ENCODE measurements at regions not wholly inside any gene's neighbourhood (a gene's known extent, or its start where the extent isn't known, plus 50 kb on each side); places are given as distances from the start of the nearest gene placed in this dataset.

DNA sequence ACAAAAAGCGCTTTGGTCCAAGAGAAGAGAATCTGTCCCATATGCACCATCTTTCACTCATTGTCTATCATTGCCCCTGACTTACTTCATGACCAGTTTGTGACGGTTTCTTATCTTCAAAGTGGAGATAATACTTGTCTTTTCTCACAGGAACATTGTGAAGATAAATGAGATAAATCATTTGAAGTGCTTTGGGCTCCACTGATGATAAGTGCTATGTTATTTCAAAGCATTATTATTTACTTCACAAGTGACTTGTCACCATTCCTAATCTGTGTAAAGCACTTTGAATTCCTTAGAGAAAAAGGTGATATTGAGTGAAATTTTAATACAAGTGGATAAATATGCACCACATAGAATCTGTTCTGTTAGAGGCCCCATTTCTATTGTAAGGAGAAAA, 731.6 kb upstream of the PTBP2 start:
- DNase-seq (ENCODE audit: low spot score) = no peak

DNA sequence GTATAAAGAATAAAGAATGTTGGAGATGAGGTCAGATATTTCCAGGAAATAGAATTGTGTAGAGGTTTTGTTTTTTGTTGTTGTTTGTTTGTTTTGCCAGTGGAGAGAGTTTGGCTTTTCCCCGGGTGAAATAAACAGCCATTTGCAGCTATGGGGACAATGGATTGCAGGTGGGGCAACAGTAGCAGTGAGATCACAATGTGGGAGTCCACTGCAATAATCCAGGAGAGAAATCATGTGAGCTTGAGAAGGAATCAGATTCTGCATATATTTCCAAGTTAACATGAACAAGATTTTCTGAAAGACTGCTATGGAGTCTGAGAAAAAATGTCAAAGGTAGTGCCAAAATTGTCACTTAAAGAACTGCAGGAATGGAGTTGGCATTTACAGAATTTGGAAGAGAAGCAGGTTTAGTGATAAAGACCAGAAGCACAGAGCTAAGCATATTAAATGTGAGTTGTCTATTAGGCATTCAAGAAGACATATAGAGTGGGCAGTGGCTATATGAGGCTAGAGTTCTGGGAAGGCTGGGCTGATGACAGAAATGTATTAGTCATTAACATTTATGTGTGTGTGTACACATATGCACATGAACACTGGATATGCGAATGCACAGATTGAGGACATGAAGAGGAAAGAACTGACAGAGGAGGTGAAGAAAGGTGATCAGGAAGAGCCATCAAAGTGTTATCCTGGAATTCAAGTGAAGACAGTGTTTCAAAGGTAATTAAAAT, 729.6 kb upstream of the PTBP2 start:
- DNase-seq (ENCODE audit: low spot score) = no peak

DNA sequence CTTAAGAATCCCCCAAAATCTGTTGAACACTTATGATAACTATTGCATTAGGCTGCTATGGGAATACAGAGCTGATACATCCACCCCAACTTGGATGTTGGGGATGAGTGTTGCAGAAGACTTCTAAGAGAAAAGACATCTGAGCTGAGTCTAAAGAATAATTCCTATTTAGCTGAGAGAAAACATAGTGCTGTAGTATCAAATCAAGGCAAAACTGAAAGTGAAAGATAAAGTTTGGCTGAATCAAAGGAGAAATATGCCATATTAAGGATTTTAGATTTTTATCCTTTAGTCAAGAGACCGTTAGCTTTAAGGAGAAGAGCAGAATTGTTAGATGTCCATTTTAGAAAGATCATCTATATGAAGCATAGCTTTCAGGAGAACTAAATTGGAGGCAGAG, 726.9 kb upstream of the PTBP2 start:
- DNase-seq (ENCODE audit: low spot score) = no peak

DNA sequence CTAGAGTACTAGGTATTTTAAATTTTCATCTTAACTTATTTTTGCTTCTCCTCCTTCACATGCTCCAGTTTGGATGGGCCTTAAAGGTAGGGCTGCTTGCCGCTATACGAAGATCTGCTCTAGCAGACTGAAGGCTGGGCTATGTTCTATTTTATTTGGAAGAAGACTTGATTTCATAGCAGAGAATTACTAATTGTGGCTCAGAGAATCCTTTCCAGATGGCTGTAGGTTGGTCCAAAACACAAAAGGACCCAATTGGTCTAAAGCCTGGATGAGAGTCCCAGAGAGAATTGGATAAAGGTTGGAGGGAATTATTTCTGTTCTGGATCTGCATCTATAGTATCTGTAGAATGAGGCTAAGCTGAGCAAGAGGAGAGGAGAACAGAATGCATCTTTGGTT, 719.4 kb upstream of the PTBP2 start:
- no peak for DNase-seq (ENCODE audit: low spot score)

DNA sequence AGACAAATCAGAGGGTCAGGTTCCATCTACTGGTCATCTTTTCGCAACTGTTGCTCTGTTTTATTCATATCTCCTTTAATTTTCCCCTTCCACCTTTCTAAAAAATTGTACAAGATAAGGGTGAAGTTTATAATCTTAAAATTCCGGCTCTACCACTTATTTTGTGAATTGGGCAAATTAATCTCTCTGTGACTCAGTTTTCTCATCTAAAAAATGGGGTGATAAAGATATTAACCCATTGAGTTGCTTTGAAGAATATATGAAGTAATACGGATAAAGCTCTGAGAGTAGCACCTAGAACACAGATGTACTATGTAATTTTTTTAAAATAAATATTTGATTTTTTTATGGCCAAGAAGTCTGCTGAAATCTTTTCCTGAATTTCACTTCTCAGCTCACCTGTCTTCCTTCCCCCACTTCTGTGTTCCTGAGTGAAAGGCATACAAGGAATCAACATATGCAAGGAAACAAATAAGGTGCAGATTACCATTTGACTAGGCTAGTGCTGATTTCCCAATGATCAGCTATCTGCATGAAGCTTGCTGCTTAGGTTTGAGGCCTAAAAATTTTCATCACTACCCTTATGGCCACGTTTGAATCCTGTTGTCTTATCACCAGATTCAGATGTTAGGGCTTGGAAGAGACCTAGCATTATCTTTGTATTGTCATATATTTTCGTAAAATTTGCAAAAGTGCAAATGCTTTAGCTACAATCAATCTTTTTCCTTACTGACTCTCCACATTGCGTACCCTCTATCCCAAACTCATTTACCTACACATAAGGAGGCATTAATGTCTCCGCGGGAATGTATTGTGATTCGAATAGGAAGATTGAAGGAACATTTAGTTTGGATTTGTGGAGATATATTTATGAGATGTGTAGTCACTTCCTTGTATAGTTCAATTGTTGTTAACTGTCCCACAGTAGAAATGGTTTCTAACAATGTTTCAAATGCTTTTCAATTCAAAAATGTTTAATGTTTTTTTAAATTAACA, 718.3 kb upstream of the PTBP2 start:
- no peak for DNase-seq (ENCODE audit: low spot score)

DNA sequence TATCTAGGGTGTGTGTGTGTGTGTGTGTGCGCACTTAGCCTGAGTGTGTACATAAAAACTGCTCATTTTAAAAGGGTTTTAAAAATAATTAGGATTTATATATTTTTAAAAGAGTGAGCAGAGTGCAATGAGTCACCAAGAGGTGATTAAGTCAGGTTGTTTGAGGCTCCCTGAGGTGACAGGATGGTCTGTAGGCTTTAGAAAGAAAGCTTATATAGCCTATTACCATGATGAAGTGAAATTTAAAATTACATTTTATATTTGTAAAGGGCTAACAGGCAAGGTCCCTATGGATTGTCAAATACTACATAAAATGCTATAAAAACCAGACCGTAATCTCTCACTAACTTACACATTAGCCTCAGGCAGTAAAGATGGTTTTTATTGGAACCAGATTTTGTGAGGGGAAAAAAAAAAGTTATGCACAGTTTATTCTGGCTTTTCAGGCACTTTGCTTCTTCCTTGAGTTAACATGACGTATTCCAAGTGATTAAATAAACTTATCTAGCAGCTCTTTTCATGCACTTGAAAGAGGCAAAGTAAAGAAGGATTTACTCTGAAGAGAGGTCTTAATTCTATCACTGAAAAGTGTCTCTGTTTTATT, 711.7 kb upstream of the PTBP2 start:
- DNase-seq (ENCODE audit: low spot score) = no peak

DNA sequence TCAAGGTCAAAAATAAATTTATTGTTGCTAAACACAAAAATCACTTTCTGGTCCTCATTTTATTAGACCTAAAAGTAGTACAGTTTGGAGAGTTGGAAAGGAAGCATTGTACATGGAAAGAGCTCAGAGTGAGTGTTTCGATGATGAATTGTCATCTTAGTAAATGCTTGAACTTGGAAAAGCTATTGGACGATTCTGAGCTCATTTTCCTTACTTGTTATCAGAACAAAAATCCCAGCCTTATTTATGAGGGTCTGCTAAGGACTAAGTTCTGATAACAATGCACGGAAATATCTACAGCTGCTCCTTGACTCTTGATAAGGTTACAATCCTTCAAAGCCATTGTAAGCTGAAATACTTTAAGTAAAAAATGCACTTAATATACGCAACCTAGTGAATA, 710.0 kb upstream of the PTBP2 start:
- DNase-seq (ENCODE audit: low spot score) = no peak

DNA sequence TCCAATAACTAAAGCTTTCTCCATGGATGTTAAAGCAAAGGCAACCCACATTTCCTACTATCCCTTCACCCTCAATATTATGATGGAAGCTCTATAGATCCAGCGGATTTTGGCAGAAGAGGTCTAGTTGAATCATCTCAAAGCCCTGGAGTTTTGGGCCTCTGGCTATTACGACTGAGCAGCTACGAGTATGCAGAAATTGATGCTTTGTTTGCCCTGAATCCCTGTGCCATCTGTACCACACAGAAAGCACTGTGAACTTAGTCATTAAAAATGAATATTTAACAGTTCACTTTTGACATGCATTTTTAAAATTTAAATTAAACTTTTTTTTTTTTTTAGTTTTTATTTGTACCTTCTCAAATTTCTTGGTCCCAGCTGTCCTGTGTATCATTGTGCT, 705.4 kb upstream of the PTBP2 start:
- DNase-seq (ENCODE audit: low spot score) = no peak

DNA sequence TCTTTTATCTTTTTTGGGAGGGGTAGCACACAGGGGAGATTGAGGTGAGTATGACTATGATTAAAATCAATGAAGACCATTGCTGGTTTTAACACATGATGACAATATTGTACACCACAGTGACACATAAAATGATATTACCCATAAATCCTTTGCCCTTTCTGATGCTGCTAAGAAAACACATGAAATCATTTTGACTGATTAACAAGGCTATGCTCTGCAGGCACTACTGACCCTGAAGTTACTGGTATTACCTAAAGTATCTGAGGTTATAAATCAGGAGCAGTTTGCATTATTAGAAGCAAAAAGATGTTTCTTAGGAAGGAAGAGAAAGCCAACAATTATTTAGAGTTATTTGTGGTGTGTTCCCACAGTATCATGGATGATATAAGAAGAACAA, 701.2 kb upstream of the PTBP2 start:
- no peak for DNase-seq (ENCODE audit: low spot score)

DNA sequence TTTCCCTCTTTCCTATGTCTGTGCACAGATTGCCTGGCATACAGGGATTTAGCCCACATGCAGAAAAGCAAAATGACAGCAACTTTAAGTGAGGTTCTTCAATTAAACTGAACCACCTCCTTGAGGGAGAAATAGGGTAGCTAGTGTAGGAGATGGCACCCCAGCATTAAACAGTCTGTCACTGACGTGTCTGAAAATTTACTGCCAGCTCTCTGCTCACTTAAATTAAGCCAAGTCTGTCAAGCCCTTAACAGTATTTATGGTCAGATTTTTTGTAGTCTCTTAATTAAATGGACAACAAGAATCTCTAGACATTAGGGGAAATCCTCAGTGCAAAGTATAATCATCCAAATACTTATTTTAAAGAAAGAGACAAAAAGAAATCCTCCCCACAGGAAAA, 696.5 kb upstream of the PTBP2 start:
- DNase-seq (ENCODE audit: low spot score) = no peak

DNA sequence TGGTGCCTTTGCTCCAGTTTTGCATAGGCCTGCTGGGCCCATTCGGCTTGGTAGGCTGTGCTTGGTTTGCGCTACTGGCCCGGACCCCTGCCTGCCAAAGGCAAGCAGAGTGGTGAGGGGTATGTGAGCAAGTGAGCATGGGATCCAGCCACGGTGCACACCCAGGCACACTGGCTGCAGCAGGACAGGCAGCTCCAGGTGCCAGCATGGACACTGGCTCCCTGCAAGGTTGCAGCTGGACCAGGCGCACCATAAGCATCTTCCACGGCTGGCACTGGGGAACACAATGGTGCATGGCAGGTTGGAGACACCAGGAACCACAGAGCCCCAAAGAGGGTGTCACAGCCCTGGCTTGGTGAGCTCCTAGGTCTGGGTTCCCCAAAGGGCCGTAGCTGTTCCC, 693.5 kb upstream of the PTBP2 start:
- no peak for DNase-seq (ENCODE audit: low spot score)

DNA sequence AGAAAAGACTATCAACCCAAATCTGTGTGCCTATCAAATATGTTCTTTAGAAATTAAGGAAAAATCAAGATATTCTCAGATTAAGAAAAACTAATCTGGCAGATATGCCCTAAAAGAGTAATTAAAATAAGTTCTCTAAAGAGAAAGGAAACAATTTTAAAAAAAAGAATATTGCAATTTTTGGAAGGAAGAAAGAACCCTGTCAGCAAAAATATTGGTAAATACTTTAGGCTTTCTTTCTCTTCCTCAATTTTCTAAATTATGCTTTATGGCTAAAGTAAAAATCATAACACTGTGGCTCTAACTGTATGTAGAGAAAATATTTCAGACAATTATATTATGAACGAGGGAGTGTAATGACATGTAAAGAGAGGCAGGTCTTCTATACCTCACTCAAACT, 691.3 kb upstream of the PTBP2 start:
- DNase-seq (ENCODE audit: low spot score) = no peak

DNA sequence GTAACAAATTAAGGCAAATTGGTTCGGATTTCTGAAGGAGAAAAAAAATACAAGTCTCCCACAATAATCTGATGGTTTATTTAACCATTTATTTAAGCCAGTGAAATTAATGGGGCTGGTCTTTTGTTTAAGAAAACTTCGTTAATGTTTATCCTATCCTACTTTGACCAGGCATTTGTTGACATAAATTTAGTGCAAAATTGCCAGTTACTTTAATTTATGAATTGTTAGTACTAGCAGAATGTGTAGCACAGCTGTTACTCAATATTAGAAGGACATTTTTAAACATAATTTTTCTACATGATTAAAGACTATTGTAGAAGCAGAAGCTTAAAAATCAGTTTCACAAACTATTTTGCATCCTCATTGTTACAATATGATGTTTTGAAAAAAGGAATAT, 687.6 kb upstream of the PTBP2 start:
- DNase-seq (ENCODE audit: low spot score) = no peak

DNA sequence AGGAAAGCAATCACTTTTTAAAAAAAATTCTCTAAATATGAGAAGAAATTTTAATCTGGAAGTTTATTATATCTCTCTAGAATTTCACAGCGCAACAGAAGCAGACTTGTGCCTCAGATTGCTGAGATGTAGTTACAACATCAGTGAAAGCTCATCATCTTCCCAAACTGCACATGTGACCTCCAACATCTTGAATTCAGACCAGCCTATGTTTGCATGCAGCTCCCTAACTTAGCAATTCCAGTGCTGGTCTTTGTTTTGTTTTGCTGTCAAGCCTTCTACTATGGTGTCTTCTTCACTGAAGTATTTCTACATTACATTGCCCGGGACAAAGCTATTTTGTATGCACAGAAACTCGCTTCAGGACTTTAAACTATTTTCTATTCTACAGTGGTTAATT, 684.8 kb upstream of the PTBP2 start:
- DNase-seq (ENCODE audit: low spot score) = no peak

DNA sequence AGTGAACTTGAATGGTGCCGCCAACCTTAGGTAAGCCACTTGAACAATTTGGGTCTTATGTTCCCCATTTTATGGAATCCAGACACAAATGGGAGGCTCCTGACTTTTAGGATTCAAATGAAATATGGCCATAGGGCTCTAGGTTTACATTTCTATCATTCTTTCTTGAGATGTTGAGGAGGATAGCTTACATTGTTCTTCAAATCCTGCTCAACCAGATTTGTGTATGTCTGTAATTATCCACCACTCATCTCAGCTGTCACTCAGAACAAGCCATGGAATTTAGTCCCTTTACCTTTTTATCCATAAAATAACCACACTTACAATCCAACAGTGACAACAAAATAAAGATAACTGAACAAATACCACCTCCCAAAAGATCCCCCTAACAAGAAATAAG, 682.9 kb upstream of the PTBP2 start:
- no peak for DNase-seq (ENCODE audit: low spot score)

DNA sequence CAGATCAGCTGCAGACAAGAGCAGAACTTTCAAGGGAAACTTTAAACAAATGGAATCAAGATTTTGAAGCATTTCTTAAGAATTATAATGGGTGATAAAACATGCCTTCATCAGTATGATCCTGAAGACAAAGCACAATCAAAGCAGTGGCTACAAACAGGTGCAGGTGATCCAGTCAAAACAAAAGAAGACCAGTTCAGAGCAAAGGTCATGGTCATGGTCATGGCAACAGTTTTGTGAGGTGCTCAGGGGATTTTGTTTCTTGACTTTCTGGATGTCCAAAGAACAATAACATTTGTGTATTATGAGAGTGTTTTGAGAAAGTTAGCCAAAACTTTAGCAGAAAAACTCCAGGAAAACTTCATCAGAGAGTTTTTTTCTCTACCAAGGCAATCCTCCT, 681.7 kb upstream of the PTBP2 start:
- DNase-seq (ENCODE audit: low spot score) = no peak

DNA sequence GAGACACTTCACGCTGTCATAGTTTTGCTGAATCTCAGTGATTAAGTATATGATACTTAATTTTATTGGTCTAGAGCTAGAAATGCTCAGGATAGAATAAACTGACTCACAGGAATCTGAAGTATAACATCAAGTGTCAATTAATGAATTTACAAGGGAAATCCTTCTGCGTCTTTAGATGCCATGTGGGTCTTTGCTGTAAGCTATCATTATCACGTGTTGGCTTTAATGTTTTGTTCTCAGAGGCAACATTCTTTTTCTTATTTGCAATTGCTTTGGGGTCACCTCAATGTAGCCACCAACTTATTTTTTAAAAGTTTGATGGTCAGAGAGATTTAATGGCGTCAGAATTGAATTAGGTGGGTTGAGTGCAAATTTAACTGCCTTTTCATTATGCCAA, 680.1 kb upstream of the PTBP2 start:
- DNase-seq (ENCODE audit: low spot score) = no peak

DNA sequence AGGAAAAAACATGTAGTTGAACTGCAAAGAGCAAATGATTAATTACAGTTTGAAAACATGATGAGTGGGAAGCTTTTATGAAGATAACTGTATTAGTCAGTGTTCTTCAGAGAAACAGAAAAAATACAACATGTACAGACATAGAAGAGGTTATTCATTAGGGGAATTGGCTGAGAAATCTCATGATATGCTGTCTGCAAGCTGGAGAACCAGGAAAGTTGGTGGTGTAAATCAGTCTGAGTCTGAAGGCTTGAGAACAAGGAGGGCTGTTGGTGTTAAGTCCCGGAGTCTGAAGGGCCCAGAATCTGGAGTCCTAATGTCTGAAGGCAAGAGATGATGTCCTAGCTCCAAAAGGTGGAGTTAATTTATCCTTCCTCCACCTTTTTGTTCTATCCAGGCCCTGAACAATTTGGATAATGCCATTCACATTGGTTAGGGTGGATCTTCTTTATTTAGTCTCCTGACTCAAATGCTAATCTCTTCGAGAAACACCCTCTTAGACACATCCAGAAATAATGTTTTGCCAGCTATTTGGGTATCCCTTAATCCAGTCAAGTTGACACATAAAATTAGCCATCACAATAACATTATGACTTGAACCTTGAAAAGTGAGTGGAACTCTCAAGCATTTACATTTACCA, 672.9 kb upstream of the PTBP2 start:
- DNase-seq (ENCODE audit: low spot score) = no peak

DNA sequence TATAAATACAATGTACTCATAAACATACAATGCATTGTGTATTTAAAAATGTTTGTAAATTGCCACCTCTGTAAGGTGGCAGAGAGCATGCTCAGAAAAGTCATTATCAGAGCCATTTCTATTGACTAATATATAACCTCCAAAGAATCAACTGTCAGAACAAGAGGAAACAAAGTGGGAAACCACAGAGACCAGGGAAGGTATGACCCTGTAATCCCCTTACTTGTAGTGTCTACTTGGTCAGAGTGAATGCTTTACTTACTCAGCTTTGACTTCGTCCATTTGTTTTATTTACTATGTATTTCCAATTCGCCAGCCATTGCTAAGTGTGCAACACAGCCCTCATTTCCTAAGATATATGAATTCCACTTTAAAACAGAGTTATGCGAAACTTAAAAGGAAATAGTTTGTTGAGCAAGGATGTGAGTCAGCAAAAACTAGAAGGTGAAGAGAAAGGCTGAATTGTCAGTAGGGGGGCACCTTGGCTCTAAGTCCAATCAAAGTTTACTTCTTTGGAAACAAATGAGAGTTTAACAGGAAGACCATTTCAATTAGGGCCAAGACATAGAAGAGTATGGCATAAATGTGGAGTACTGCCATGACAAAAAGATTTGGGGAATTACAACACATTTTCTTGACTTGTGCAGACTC, 671.7 kb upstream of the PTBP2 start:
- DNase-seq (ENCODE audit: low spot score) = no peak

DNA sequence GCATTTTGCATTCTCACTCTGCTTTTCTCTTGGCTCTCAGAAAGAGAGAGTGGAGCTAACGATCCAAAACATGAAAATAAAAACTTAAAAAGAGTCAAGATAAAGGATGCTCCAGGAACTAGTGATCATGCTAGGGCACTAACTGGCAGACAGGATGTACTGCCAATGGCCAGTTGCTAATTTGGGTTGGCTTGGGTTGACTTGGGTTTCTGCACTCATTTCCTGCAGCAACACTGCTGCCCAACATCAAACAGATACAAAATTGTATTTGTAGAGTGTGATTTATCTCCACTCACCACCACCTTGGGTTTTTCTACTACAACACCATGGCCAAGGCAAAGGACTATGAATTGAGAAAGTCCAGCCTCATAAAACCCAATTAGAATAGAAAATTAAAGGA, 662.3 kb upstream of the PTBP2 start:
- DNase-seq (ENCODE audit: low spot score) = no peak

DNA sequence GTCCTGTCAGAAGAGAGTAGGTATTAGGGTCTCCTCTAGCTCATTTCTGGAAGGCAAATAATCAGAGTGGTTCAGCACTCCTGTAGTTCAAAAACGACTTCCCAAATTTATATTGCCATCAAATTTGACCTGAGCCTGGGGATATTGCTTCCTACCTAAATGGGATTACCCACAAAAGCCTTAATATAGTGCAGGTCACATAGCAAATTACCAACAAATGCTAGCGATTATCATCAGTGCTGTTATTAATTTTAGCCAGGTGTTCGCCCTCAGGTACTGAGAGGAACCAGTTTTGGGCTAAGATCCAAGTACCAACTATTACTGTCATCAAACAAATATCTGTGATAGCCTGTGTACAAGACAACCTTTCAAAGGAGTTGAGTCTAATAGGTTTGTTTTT, 661.8 kb upstream of the PTBP2 start:
- DNase-seq (ENCODE audit: low spot score) = no peak

DNA sequence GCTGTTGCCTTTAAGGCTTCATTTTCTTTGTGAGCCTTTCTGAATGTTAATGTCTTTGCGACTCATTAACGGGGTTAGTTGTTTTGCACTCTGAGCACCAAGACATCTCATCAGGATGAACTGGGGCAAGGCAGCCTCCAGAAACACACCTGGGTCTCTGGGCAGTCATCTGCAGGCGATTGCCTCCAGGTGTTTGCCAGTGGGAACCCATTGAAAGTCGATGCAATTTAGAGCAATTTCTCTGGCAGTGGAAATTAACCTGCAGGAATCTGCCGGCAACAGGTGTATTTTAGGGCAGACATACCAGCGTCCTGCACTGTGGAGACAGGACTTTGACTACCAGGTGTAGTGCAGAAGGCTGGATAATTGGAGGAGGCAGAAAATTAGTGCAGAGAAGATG, 661.0 kb upstream of the PTBP2 start:
- no peak for DNase-seq (ENCODE audit: low spot score)
